ENCODE measurements at regions not wholly inside any gene's neighbourhood (a gene's known extent, or its start where the extent isn't known, plus 50 kb on each side); places are given as distances from the start of the nearest gene placed in this dataset.

GRCh38 chr12:17489452-17489851 is 600.5 kb downstream of the RERGL start:
- Histone ChIP-seq H3K27me3 (no peaks in the 10 kb centered on the region), H3K9me3 (peaks cover 0 to under 1% of the 10 kb centered on the region in 2 donors), H3K36me3 (no peaks in the 10 kb centered on the region), H3K4me1 (no peaks in the 10 kb centered on the region), H3K27ac (no peak overlapping the region), H3K4me3 (no peak overlapping the region)
- no peak for TF ChIP-seq CTCF (IDR thresholded peaks at IDR 0.05)
- DNase-seq (ENCODE audit: low spot score) = no peak

- Histone ChIP-seq H3K9me3 (peaks cover 0 to 15% of the 10 kb centered on the region in 2 donors), H3K4me3 (no peak overlapping the region), H3K27ac (no peak overlapping the region), H3K4me1 (no peaks in the 10 kb centered on the region), H3K27me3 (no peaks in the 10 kb centered on the region), H3K36me3 (no peaks in the 10 kb centered on the region)
- no peak for TF ChIP-seq CTCF (IDR thresholded peaks at IDR 0.05)
- no peak for DNase-seq (ENCODE audit: low spot score)
These were observed 610.9 kb downstream of the RERGL start for GRCh38 chr12:17478908-17479673.

GRCh38 chr12:17470460-17470859 is 619.5 kb downstream of the RERGL start:
- Histone ChIP-seq H3K27ac (no peak overlapping the region), H3K36me3 (no peaks in the 10 kb centered on the region), H3K9me3 (peaks cover 0 to 5% of the 10 kb centered on the region in 2 donors), H3K27me3 (no peaks in the 10 kb centered on the region), H3K4me3 (no peak overlapping the region), H3K4me1 (no peaks in the 10 kb centered on the region)
- TF ChIP-seq CTCF (IDR thresholded peaks at IDR 0.05) = no peak
- no peak for DNase-seq (ENCODE audit: low spot score)

DNA sequence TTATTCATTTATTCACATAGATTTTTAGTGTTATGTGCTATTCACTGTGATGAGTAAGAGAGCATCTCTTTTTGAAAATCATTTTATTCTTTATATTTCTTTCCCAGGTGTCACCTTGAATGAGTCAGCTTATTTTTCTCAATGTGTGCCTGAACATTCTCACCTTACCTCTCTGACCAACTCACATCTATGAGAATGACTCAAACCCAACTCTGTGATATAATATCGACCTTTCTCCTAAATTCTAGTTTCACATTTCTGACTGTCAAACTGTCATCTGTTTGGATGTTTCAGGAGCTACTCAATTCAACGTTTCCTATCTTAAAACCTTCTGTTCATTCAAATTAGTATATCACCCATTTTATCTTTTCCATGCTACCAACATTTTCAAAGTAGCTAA is 630.8 kb downstream of the RERGL start:
- Histone ChIP-seq H3K4me3 (no peak overlapping the region), H3K36me3 (no peaks in the 10 kb centered on the region), H3K9me3 (no peaks in the 10 kb centered on the region), H3K4me1 (no peaks in the 10 kb centered on the region), H3K27ac (no peak overlapping the region), H3K27me3 (no peaks in the 10 kb centered on the region)
- DNase-seq (ENCODE audit: low spot score) = no peak
- TF ChIP-seq CTCF (IDR thresholded peaks at IDR 0.05) = no peak

GRCh38 chr12:17456486-17456885 is 633.5 kb downstream of the RERGL start:
- no peaks in the 10 kb centered on the region for H3K36me3 ChIP-seq
- no peak overlapping the region for H3K27ac ChIP-seq
- H3K4me1 ChIP-seq = no peaks in the 10 kb centered on the region
- H3K27me3 ChIP-seq = no peaks in the 10 kb centered on the region
- no peaks in the 10 kb centered on the region for H3K9me3 ChIP-seq
- DNase-seq (ENCODE audit: low spot score) = no peak
- no peak overlapping the region for H3K4me3 ChIP-seq
- no peak for TF ChIP-seq CTCF (IDR thresholded peaks at IDR 0.05)

GRCh38 chr12:17438141-17438540 is 651.9 kb downstream of the RERGL start:
- no peak for DNase-seq (ENCODE audit: low spot score)
- no peak for TF ChIP-seq CTCF (IDR thresholded peaks at IDR 0.05)
- Histone ChIP-seq H3K4me1 (no peaks in the 10 kb centered on the region), H3K27me3 (no peaks in the 10 kb centered on the region), H3K9me3 (peaks cover 4 to 14% of the 10 kb centered on the region in 2 donors), H3K27ac (no peak overlapping the region), H3K36me3 (no peaks in the 10 kb centered on the region), H3K4me3 (no peak overlapping the region)
